MM.1S (cell line): ENCODE measurements at regions not wholly inside any gene's neighbourhood (a gene's known extent, or its start where the extent isn't known, plus 50 kb on each side); places are given as distances from the start of the nearest gene placed in this dataset.
A peak's percentile ranks its signal among the peaks of the same experiment; 100 is the strongest.
"Not testable (repeated sequence)": the region's sequence is repeated elsewhere in the genome, so short reads cannot be mapped to it uniquely, and the experiment has no call there.

Experiments used
- DNase-seq: peaks from one replicate; pipeline ENCODE4 v3.0.0-alpha.2; 2015
- H2AFZ ChIP-seq: fragments of 300-600 bp; sonication (generic); 2 replicates; pipeline ENCODE4 v1.6.0; 2016; ENCODE audit warnings: antibody characterized with exemption, low read length
- H3F3A ChIP-seq: fragments of 300-600 bp; sonication (generic); 2 replicates; pipeline ENCODE4 v1.6.1; 2016; ENCODE audit warnings: mild to moderate bottlenecking, antibody characterized with exemption, low read length, moderate library complexity, mixed read lengths; ENCODE audit not compliant: insufficient read depth
- H3K27ac ChIP-seq: fragments of 300-600 bp; sonication (generic); 2 replicates; pipeline ENCODE4 v1.5.1; 2016; ENCODE audit warnings: mild to moderate bottlenecking, low read length
- H3K27me3 ChIP-seq: fragments of 300-600 bp; sonication (generic); replicated peaks from 2 replicates; pipeline ENCODE4 v1.6.0; 2016; ENCODE audit warnings: low read length; ENCODE audit not compliant: insufficient read depth
- H3K36me3 ChIP-seq: fragments of 300-600 bp; sonication (generic); replicated peaks from 2 replicates; pipeline ENCODE4 v1.6.1; 2016; ENCODE audit warnings: mild to moderate bottlenecking, low read length, mixed read lengths; ENCODE audit not compliant: insufficient read depth
- H3K4me1 ChIP-seq: fragments of 300-600 bp; sonication (generic); 2 replicates; pipeline ENCODE4 v1.6.1; 2016; ENCODE audit warnings: low read length, mixed read lengths
- H3K4me2 ChIP-seq: fragments of 300-600 bp; sonication (generic); 2 replicates; pipeline ENCODE4 v1.6.0; 2016; ENCODE audit warnings: low read depth, low read length
- H3K4me3 ChIP-seq: fragments of 300-600 bp; sonication (generic); 2 replicates; pipeline ENCODE4 v1.5.1; 2016; ENCODE audit warnings: low read length, mixed read lengths
- H3K79me2 ChIP-seq: fragments of 300-600 bp; sonication (generic); 2 replicates; pipeline ENCODE4 v1.6.1; 2016; ENCODE audit warnings: mixed run types, low read length, mixed read lengths
- H3K9ac ChIP-seq: fragments of 300-600 bp; sonication (generic); 2 replicates; pipeline ENCODE4 v1.6.1; 2016; ENCODE audit warnings: low read length, mixed read lengths
- H3K9me2 ChIP-seq: fragments of 300-600 bp; sonication (generic); replicated peaks from 2 replicates; pipeline ENCODE4 v1.6.1; 2016; ENCODE audit warnings: mild to moderate bottlenecking, low read length, mixed read lengths; ENCODE audit not compliant: insufficient read depth
- H3K9me3 ChIP-seq: fragments of 300-600 bp; sonication (generic); replicated peaks from 2 replicates; pipeline ENCODE4 v1.6.1; 2016; ENCODE audit warnings: mild to moderate bottlenecking, low read length, mixed read lengths; ENCODE audit not compliant: insufficient read depth
- H4K20me1 ChIP-seq: fragments of 300-600 bp; sonication (generic); 2 replicates; pipeline ENCODE4 v1.6.1; 2016; ENCODE audit warnings: mild to moderate bottlenecking, low read length, moderate library complexity, mixed read lengths; ENCODE audit not compliant: insufficient read depth
- CTCF ChIP-seq: fragments of 300-600 bp; sonication (generic); IDR thresholded peaks from 2 replicates; pipeline ENCODE4 v1.5.1; 2016; ENCODE audit warnings: antibody characterized with exemption, low read length, mixed read lengths
- EZH2 ChIP-seq: fragments of 300-600 bp; sonication (generic); optimal IDR thresholded peaks from 2 replicates; pipeline ENCODE3; 2017; ENCODE audit warnings: low read depth, mild to moderate bottlenecking, antibody characterized with exemption, low read length, mixed read lengths
- EZH2phosphoT487 ChIP-seq: fragments of 300-600 bp; sonication (generic); IDR thresholded peaks from 2 replicates; pipeline ENCODE4 v1.6.1; 2018; ENCODE audit warnings: antibody characterized with exemption, low read length

- H3K27ac ChIP-seq = peak overlapping the region; percentile 4; the same call in 1 of the 2 replicates
- DNase-seq = peak; percentile 34
Measured at GRCh38 chr5:123976379-123977033, 464.5 kb downstream of the CSNK1G3 start.

DNA sequence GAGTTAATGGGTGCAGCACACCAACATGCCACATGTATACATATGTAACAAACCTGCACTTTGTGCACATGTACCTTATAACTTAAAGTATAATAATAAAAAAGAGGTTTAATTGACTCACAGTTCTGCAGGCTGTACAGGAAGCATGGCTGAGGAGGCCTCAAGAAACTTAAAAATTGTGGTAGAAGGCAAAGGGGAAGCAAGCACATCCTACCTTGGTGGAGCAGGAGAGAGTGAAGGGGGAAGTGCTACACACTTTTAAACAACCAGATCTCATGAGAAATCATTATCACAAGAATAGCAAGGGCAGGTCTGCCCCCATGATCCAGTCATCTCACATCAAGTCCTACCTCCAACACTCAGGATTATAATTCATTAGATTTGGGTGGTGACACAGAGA, 463.5 kb downstream of the CSNK1G3 start:
- H3K4me3 ChIP-seq, H3K9me2 ChIP-seq, DNase-seq, H3K27me3 ChIP-seq, H3K9ac ChIP-seq, H3K79me2 ChIP-seq, H3K4me1 ChIP-seq, H2AFZ ChIP-seq, H3K36me3 ChIP-seq, H3K27ac ChIP-seq, H3K4me2 ChIP-seq, H4K20me1 ChIP-seq, H3K9me3 ChIP-seq, H3F3A ChIP-seq: not testable (repeated sequence)

More at GRCh38 chr5:123976379-123977033, 464.5 kb downstream of the CSNK1G3 start:
- Histone ChIP-seq H3K27me3 (no peaks in the 10 kb centered on the region), H3K4me3 (no peak overlapping the region), H3K9ac (no peak overlapping the region), H4K20me1 (no peaks in the 10 kb centered on the region), H3K79me2 (no peaks in the 10 kb centered on the region), H3K4me2 (peak overlapping the region; percentile 30; the same call in 1 of the 2 replicates), H3K9me3 (no peaks in the 10 kb centered on the region), H2AFZ (no peak overlapping the region), H3F3A (no peaks in the 10 kb centered on the region), H3K36me3 (no peaks in the 10 kb centered on the region), H3K9me2 (no peaks in the 10 kb centered on the region), H3K4me1 (0 out of 2 replicates have a peak, but pooled peaks cover 5% of the 10 kb centered on the region)
- TF ChIP-seq CTCF (no peak), EZH2 (no peak), EZH2phosphoT487 (no peak)

- no peak for DNase-seq
- H3K27me3 ChIP-seq = no peaks in the 10 kb centered on the region
- H3K9me2 ChIP-seq = no peaks in the 10 kb centered on the region
- H3K4me3 ChIP-seq = no peak overlapping the region
- no peaks in the 10 kb centered on the region for H3K4me1 ChIP-seq
- no peaks in the 10 kb centered on the region for H4K20me1 ChIP-seq
- H2AFZ ChIP-seq = no peak overlapping the region
- H3F3A ChIP-seq = no peaks in the 10 kb centered on the region
- TF ChIP-seq CTCF (no peak), EZH2 (no peak), EZH2phosphoT487 (no peak)
- no peak overlapping the region for H3K4me2 ChIP-seq
- H3K9ac ChIP-seq = no peak overlapping the region
- no peaks in the 10 kb centered on the region for H3K9me3 ChIP-seq
- H3K79me2 ChIP-seq = no peaks in the 10 kb centered on the region
- no peak overlapping the region for H3K27ac ChIP-seq
- no peaks in the 10 kb centered on the region for H3K36me3 ChIP-seq
Measured at GRCh38 chr5:123966781-123967180, 454.8 kb downstream of the CSNK1G3 start.

DNA sequence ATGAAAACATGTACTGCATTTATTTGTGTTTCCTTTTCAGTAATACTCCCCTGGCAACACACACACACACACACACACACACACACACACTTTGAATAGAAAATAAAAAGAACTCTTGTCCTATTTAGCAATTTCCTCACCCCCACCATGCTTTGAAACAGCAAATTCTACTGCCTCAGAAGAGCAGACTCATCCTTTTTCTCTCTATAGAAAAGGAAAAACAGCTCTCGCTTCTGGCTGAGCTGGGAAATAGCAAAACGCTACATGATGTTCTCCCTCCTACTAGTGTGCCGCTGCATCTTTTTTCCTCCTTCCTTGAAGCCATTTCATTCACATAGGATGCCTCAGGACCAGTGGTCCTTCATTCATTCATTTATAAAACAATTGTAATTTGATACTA, 453.6 kb downstream of the CSNK1G3 start:
- Histone ChIP-seq H3K27me3 (no peaks in the 10 kb centered on the region), H3K9me2 (no peaks in the 10 kb centered on the region), H3K27ac (no peak overlapping the region), H3K9ac (no peak overlapping the region), H3K4me2 (no peak overlapping the region), H4K20me1 (no peaks in the 10 kb centered on the region), H3K9me3 (no peaks in the 10 kb centered on the region), H3K4me3 (no peak overlapping the region), H3F3A (no peaks in the 10 kb centered on the region), H2AFZ (no peak overlapping the region), H3K4me1 (no peaks in the 10 kb centered on the region), H3K79me2 (no peaks in the 10 kb centered on the region), H3K36me3 (no peaks in the 10 kb centered on the region)
- no peak for DNase-seq
- no peak for TF ChIP-seq CTCF
- TF ChIP-seq EZH2phosphoT487 = no peak
- TF ChIP-seq EZH2 = no peak
